ENCODE measurements at regions not wholly inside any gene's neighbourhood (a gene's known extent, or its start where the extent isn't known, plus 50 kb on each side); places are given as distances from the start of the nearest gene placed in this dataset.

DNA sequence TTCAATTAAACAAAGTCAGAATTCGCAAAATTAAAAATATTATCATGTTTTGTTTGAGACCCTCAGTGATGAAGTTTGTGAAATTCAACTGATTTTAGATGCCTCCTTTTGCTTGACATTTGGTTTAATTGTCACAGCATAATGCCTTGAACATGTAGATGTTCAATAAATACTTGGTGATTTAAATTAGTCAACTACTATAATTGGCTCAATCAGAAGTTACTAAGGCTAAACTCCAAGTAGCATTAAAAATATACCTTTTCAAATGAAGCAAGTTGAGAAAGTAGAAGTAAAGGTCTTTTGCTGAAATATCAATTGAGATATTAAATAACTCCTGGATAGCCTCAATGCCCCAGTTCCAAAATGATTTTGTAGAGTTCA, 145.8 kb upstream of the AKIRIN2 start:
- DNase-seq (ENCODE audit: low read depth): no peak

DNA sequence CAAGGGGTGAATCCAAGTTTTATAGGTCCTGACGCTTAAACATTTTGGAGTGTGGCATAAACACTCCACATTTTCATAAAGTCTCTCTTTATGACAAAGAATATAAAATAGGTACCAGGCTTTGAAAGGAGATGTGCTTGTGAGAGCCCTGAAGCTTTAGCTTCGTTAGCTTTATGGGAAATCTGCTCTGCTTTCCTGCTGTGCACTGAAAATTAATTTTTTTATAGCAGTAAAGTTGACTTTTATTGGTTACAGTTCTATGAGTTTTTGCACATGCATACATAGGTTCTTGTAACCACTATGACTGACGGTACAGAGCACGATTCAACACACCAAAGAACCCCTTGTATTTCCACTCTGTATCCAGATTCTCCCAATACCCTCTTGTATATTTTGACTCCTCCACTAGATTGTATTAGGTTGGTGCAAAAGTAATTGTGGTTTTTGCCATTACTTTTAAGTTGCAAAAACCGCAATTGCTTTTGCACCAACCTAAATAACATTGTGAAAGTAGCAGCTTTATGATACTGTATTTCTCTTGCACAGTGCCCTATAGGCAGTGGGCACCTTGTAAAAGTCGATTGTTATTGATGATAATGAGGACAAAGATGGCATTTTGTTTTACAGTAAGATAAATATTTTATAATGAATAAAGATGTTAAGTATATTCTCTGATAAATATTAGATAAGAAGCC, 145.2 kb upstream of the AKIRIN2 start:
- no peak for DNase-seq (ENCODE audit: low read depth)

DNA sequence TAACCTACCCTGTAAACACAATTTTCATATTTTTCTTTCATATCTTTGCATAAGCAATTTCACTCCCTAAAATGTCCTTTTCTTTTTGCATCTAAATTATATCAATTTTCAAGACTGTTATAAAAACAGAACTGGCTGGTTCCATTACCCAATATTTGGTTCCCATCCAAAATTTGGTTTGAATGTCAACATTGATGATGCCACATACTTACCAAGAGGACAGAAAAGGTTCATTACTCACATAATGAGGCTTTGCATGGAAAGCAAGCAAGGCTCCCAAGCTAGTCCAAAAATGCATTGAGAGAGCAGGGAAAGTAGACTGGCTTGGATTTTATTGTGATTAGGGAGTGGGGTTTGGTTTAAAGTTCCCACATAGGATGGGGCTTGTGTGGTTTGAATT, 144.4 kb upstream of the AKIRIN2 start:
- no peak for DNase-seq (ENCODE audit: low read depth)

- DNase-seq (ENCODE audit: low read depth): no peak
Measured at GRCh38 chr6:87840324-87840723, 138.3 kb upstream of the AKIRIN2 start.

- no peak for DNase-seq (ENCODE audit: low read depth)
Measured at GRCh38 chr6:87837876-87838275, 135.8 kb upstream of the AKIRIN2 start.

- DNase-seq (ENCODE audit: low read depth): no peak
Measured at GRCh38 chr6:87837444-87837843, 135.4 kb upstream of the AKIRIN2 start.

DNA sequence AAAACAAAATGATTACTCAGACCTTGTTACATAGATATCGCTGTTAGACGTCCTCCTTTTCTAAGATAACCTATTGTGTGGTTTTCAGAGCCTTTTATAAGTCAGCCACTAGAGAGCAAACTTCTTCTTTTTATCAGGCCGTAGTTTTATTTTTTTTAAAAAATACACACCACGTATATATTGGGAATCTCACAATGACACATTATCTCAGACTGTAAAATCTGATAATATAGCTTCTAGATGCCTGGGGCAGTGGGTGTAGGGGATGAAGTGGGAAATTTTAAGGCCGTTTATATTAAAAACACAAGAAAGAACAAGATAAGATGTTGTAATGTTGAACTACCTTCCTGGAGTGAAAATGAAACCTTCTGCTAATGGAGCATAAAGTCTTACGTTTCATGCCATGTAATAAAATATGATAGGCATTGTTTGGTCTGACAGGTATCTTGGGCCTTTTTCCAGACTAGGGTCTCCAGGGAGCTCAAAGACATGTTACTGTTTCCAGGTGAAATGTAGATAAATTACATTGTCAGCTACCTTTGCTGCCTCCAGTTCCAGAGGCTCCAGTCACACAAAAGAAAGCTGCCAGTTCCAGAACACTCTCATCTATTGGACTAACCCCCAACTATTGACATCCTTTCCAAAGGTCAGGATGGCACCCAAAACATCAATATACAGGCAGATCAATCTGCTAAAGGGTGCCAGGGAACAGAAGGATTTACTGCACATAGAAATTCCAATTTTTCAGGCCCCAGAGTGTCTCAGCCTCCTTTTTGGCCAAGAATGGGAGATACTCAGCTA, 130.2 kb upstream of the AKIRIN2 start:
- DNase-seq (ENCODE audit: low read depth): no peak

DNA sequence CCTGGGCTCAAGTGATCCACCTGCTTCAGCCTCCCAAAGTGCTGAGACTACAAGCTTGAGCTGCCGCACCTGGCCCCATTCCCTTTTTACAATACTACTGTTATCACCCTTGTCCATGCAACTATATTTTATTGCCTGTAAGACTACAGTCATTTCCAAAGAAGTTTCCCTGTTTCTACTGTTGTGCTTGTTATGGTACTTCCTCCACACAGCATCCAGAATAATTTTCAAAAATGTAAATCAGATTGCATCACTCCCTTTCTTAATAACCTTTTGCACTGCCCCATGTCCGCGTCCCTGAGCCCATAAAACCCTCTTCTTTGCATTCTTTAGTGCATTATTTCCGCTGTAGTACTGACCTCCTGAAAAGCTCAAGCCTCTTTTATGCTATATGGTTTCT, 128.9 kb upstream of the AKIRIN2 start:
- DNase-seq (ENCODE audit: low read depth): no peak

DNA sequence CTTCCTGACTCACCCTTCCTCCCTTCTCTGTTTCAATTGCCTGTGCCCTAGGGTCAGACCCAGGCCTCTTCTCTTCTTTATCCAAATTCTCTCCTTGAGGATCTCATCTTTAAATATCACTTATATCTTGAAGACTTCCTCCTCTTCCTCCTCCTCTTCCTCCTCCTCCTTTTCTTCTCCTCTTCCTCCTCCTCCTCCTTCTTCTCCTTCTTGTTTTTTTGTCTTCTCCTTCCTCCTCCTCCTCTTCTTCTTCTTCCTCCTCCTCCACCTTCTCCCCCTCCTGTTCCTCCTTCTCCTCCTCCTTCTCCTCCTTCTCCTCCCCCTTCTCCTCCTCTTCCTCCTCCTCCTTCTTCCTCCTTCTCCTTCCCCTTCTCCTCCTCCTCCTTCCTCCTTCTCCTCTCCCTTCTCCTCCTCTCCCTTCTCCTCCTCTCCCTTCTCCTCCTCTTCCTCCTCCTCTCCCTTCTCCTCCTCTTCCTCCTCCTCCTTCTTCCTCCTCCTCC, 127.6 kb upstream of the AKIRIN2 start:
- DNase-seq (ENCODE audit: low read depth): no peak

DNA sequence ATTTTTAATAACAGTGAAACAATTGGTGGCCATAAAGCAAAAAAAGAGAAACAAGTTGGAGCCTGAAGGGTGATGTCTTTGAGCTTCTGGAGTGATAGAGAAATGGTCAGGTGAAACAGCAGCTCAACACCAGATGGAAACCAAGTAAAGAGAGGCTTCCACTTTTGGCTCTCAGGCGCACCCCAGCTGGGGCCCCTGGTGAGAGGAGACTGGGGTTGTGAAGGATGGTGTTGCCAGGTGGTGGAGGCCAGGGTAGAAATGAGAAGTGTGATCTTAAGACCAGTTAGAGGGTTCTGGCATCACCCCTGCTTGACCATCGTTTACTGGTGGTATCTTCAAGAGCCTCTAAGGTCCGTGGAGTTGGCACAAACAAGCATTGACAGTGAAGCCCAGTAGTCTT, 126.0 kb upstream of the AKIRIN2 start:
- DNase-seq (ENCODE audit: low read depth): no peak

DNA sequence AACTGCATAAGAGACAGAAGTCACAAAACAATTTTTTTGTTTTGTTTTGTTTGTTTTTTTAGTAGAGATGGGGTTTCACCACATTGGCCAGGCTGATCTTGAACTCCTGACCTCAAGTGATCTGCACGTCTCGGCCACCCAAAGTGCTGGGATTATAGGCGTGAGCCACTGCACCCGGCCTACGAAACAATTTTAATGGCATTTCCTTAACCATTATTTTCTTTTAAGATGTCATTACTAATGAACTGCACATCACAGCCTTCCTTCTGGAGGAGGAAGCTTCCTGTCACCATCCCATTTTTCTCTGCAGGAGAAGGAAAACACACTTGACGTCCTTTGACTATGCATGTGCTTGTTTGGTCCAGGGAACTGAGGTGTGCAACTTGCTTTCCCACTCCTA, 125.3 kb upstream of the AKIRIN2 start:
- DNase-seq (ENCODE audit: low read depth): no peak

GRCh38 chr6:87826424-87826823, 124.4 kb upstream of the AKIRIN2 start:
- DNase-seq (ENCODE audit: low read depth): no peak

DNA sequence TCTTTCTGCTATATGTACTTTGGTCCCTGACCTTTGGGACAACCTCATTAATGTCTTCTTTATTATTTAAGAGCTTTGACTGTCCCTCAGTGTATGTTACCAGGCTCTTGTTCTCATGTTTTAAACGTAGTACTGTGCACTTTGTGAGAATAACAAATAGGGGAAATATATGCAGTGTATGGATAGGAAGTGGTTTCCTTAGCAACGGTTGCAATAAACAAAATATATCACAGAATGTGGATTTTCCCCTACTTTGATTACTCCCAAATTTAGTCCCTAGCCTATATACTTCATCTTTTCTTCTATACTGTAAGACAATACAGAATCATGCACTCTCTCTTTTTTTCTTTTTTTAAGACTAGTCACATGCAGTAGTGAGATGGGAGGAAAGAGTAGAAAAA, 123.8 kb upstream of the AKIRIN2 start:
- no peak for DNase-seq (ENCODE audit: low read depth)

- no peak for DNase-seq (ENCODE audit: low read depth)
Measured at GRCh38 chr6:87824958-87825491, 123.0 kb upstream of the AKIRIN2 start.

DNA sequence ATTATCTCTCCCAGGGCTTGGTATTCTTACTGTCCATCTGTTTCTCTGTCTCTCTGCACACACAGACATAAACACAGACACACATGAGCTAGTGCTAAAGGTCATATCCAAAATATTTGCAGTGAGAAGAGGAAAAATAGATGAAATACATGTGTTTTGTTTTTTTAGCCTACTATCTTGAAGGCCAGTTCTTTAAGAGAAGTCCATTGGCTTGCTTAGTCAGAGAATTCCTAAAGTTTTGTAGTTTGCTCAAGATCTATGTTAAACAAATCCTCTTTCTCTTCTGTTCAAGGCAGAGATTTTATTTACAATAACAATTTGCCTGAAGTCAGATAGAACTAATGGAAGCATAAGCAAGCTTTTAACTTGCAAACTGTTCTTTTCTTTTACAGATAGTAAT, 120.0 kb upstream of the AKIRIN2 start:
- DNase-seq (ENCODE audit: low read depth): no peak

DNA sequence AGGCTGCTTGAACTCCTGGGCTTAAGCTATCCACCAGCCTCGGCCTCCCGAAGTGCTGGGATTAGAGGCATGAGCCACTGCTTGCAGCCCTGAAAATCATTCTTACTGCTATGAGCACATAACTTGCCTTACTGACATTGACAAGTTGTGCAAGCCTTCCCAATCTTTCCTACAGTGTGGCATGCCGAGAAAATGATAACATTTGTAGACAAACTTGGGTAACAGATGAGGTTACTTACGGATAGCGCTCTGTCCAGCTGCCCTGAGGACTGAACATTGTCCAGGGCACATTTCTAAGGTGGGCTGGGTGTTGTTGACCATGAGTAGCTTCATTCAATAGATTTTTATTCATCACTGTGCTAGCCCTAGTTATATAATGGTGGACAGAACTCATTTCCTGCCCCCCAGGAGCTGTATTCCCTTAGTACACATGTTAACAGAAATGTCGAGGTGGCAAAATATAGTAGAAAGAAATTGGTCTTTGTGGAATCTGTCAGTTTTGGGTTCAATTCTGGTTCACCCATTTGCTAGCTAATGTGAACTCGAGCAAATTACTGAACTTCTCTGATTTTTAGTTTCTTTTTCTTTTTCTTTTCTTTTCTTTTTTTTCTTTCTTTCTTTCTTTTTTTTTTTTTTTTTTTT, 118.4 kb upstream of the AKIRIN2 start:
- DNase-seq (ENCODE audit: low read depth): no peak

DNA sequence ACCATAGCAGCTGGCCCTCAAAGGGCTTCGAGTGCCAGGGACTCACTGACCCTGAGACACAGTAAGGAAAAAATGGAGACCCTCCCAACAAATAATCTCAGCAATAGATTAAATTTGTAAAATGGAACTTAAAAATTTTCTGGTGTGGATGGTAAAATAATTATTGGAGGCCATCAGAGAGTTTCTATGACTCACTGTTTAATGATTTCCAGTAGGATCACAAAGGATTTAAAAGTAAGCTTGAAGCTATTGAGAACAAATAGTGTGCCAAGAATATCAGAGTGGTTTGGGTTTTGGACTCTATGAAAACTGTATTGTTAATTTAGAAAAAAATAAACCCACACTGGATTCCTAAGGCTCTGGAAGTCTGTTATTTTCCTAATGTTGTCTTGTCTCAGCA, 115.2 kb upstream of the AKIRIN2 start:
- no peak for DNase-seq (ENCODE audit: low read depth)

DNA sequence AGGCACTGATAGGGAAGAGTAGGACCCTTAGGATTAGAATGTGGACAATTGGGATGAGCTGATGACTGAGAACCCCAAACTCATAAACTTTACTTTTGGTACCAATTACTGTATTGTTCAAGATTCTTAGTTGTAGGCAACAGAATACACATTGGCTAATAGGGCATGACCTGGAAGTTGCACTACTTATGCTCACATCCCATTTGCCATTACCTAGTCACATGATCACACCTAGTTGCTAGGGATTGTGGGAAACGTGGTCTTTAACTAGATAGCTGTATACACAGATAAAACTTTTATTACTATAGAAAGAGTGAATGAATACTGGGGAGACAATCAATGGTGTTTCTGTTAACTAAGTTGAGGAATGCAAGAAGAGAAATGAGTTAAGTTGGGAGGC, 113.4 kb upstream of the AKIRIN2 start:
- no peak for DNase-seq (ENCODE audit: low read depth)

DNA sequence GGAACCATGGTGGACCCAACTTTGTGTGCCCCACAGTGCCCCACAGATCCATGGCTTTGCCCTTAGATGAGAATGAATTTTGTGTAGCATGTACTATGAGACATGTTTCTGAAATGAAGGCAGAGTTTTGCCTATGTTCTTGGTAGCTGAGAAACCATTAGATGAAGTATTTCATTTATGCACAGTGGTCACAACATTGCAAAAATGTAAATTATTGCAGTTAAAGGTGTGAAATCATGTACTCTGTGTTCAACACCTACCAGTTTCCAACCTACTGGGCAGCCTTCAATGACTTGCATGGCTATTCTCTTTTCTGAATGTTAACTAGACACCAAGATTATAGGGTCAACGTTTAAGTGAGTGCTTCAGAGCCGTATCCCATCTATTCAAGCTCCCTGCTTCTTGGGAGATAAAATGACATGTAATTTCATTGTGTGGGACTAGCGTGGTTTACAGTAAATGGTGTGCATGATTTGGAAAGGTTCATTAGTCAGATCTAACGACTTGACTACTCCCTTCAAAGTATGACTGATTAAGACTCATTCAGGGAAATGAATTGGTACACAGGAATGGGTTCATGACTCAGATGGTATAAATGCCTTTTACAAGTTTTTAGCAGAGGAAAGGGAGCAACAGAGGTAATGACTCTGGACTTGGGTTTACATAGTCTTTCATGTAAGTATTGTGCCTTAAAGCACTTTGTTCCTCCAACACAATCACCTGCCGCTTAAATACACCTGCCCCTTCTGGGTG, 106.1 kb upstream of the AKIRIN2 start:
- no peak for DNase-seq (ENCODE audit: low read depth)

DNA sequence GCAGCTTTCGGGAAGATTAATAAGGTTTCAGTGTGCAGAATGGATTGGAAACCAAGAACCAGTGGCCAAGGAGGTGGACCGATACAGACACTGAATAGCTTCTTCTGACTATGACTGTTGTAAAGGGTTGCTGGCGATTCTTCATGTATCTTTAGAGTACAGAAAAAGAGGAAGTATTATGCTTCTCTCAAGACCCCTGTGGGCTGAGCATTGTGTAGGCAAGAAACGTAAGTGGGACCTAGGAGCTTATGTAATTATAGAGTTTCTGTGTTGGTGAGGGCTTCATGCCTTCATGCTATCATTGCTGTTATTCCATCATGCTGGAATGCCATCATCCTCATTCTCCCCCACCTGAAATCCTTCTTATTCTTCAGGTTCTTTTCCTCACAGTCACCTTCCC, 105.4 kb upstream of the AKIRIN2 start:
- DNase-seq (ENCODE audit: low read depth): no peak

GRCh38 chr6:87806635-87807034, 104.6 kb upstream of the AKIRIN2 start:
- DNase-seq (ENCODE audit: low read depth): no peak

DNA sequence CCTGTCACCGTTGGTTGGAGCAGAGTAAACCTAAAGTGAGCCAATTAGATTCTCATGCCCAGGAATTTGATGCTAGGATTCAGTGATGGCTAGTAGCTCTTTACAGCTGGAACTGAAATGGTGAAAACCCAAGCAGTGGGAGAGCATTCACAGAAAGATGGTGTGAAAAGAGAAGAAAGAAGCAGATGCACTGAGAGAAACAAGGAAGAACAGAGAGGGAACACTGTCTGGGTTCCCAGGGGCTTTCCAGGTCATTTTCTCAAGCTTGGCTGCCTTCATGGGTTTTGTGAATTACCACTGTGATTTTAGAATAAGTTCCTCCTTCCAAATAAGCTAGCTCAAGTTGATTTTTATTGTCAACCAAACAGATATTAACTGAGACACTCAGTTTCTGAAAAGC, 104.1 kb upstream of the AKIRIN2 start:
- DNase-seq (ENCODE audit: low read depth): no peak

Measured in activated gamma-delta T cell treated with anti-CD3 and anti-CD28 coated beads, Interleukin-2, amount 50 U/mL, for 16 hours (primary cell).